B cell (primary cell): ENCODE measurements at regions not wholly inside any gene's neighbourhood (a gene's known extent, or its start where the extent isn't known, plus 50 kb on each side); places are given as distances from the start of the nearest gene placed in this dataset.
"Not testable (repeated sequence)": the region's sequence is repeated elsewhere in the genome, so short reads cannot be mapped to it uniquely, and the experiment has no call there.

ENCODE experiments used
- ATAC-seq: fragments of 200-7000 bp; cut with Tn5 transposase; one replicate; pipeline ENCODE4 v1.10.0; 2021; ENCODE audit warnings: low read depth, mild to moderate bottlenecking, moderate number of reproducible peaks, moderate library complexity
- CTCF ChIA-PET: fragments of 350-600 bp; sonication (Branson Sonifier 250); formaldehyde crosslinking; loops from one replicate; lab custom pipeline; 2021; ENCODE audit warnings: antibody characterized with exemption, inconsistent platforms; lab: Charles Lee
- POLR2A ChIA-PET: fragments of 350-600 bp; sonication (Branson Sonifier 250); formaldehyde crosslinking; loops from one replicate; lab custom pipeline; 2021; ENCODE audit warnings: antibody characterized with exemption; lab: Charles Lee
- DNase-seq: peaks from one replicate; pipeline ENCODE4 v3.0.0; 2013
- H2AFZ ChIP-seq: 2 replicates; pipeline ENCODE4 v1.6.1; 2012; ENCODE audit warnings: mild to moderate bottlenecking, low read depth, low read length; ENCODE audit not compliant: insufficient read depth, poor library complexity, severe bottlenecking
- H3K27ac ChIP-seq, 2 donors: 1 replicate in 1 of 2; 2 replicates in 1 of 2; pipeline ENCODE4 v1.5.1; 2012 to 2013; ENCODE audit warnings: low read length in 2 of 2, mild to moderate bottlenecking in 2 of 2, moderate library complexity in 1 of 2
- H3K27me3 ChIP-seq, 4 experiments: fragments of 200-600 bp in 1 of 4; sonication (generic) in 1 of 4; replicated peaks in 1 of 4; 1 replicate in 2 of 4; 2 replicates in 2 of 4; pipeline versions ENCODE4 v1.6.1 to v1.7.0; 2013 to 2016; ENCODE audit warnings: low read length in 3 of 4, mild to moderate bottlenecking in 2 of 4, mixed read lengths in 1 of 4, moderate library complexity in 1 of 4; ENCODE audit not compliant: insufficient read depth in 4 of 4, control insufficient read depth in 3 of 4; ENCODE audit errors: control extremely low read depth in 1 of 4
- H3K36me3 ChIP-seq, 2 experiments: replicated peaks in 1 of 2; 1 replicate in 1 of 2; 2 replicates in 1 of 2; pipeline versions ENCODE4 v1.6.1 to v1.7.1; 2013; ENCODE audit warnings: low read length in 1 of 2; ENCODE audit not compliant: insufficient read depth in 2 of 2, control insufficient read depth in 1 of 2; ENCODE audit errors: control extremely low read depth in 1 of 2, extremely low read depth in 1 of 2
- H3K4me1 ChIP-seq, 2 donors: fragments of 200-600 bp in 1 of 2; sonication (generic) in 1 of 2; 1 replicate in 1 of 2; 2 replicates in 1 of 2; pipeline versions ENCODE4 v1.5.1 to v1.6.1; 2013 to 2017; ENCODE audit warnings: low read length in 2 of 2; ENCODE audit not compliant: control insufficient read depth in 2 of 2, insufficient read depth in 2 of 2
- H3K4me2 ChIP-seq: replicated peaks from 2 replicates; pipeline ENCODE3; 2012; ENCODE audit warnings: mild to moderate bottlenecking, low read depth, low read length; ENCODE audit not compliant: poor library complexity, severe bottlenecking
- H3K4me3 ChIP-seq, 5 experiments: fragments of 200-600 bp in 1 of 5; sonication (generic) in 1 of 5; 1 replicate in 3 of 5; 2 replicates in 2 of 5; pipeline versions ENCODE4 v1.5.1 to v1.7.0; 2011 to 2016; ENCODE audit warnings: low read length in 4 of 5, mild to moderate bottlenecking in 4 of 5, low read depth in 2 of 5, control low read depth in 1 of 5, moderate library complexity in 1 of 5; ENCODE audit not compliant: insufficient read depth in 1 of 5; ENCODE audit errors: control extremely low read depth in 1 of 5, extremely low read depth in 1 of 5
- H3K79me2 ChIP-seq: fragments of 200-600 bp; sonication (generic); one replicate; pipeline ENCODE4 v1.6.0; 2016; ENCODE audit warnings: low read length; ENCODE audit not compliant: control insufficient read depth, insufficient read depth
- H3K9ac ChIP-seq: fragments of 200-600 bp; sonication (generic); 2 replicates; pipeline ENCODE4 v1.6.1; 2017; ENCODE audit warnings: mild to moderate bottlenecking, low read length, moderate library complexity
- H3K9me3 ChIP-seq, 3 donors: one replicate each; pipeline versions ENCODE4 v1.6.1 to v1.7.1; 2013; ENCODE audit warnings: low read length in 2 of 3; ENCODE audit not compliant: control insufficient read depth in 2 of 3, insufficient read depth in 1 of 3; ENCODE audit errors: control extremely low read depth in 1 of 3
- H4K20me1 ChIP-seq: 2 replicates; pipeline ENCODE4 v1.6.0; 2012; ENCODE audit warnings: mild to moderate bottlenecking, low read length; ENCODE audit not compliant: insufficient read depth, control insufficient read depth, poor library complexity, severe bottlenecking
- H3K27ac Mint-ChIP-seq: one replicate; pipeline ENCODE4 v1.8.0; 2021; ENCODE audit warnings: mixed read lengths
- H3K27me3 Mint-ChIP-seq: one replicate; pipeline ENCODE4 v1.8.0; 2021; ENCODE audit warnings: mixed read lengths
- H3K4me1 Mint-ChIP-seq: one replicate; pipeline ENCODE4 v1.8.0; 2021; ENCODE audit warnings: mixed read lengths
- H3K4me3 Mint-ChIP-seq: one replicate; pipeline ENCODE4 v1.8.0; 2021; ENCODE audit warnings: mixed read lengths
- H3K9me3 Mint-ChIP-seq: one replicate; pipeline ENCODE4 v1.8.0; 2022; ENCODE audit warnings: mixed read lengths; ENCODE audit not compliant: insufficient read depth
- CTCF ChIP-seq: fragments of 200-600 bp; IDR thresholded peaks from one replicate; pipeline ENCODE4 v1.8.0; 2022; ENCODE audit warnings: antibody characterized with exemption, mild to moderate bottlenecking
- EZH2 ChIP-seq: IDR thresholded peaks from 2 replicates; pipeline ENCODE4 v1.6.1; 2012; ENCODE audit warnings: borderline replicate concordance, low read depth, mild to moderate bottlenecking, moderate library complexity, low read length; ENCODE audit not compliant: insufficient read depth, poor library complexity, severe bottlenecking
- WGBS: methylation state at CpG from one replicate; pipeline ENCODE4 v1.1.5; 2013; ENCODE audit warnings: missing lambda C conversion rate; ENCODE audit not compliant: insufficient coverage; 5-methylcytosine and 5-hydroxymethylcytosine counted together
- intact Hi-C: fragments of 100-400 bp; cut with micrococcal nuclease; formaldehyde crosslinking; loops from one replicate; pipeline ENCODE4 v1.10.0; 2022

- CTCF ChIA-PET, result no interaction called here
- Mint-ChIP-seq H3K4me3 (no peak overlapping the region), H3K27me3 (peaks cover 4% of the 10 kb centered on the region), H3K27ac (no peak overlapping the region), H3K9me3 (peaks cover 2% of the 10 kb centered on the region), H3K4me1 (no peaks in the 10 kb centered on the region)
- H2AFZ ChIP-seq, result no peak overlapping the region
- no peak for TF ChIP-seq CTCF
- no peak for TF ChIP-seq EZH2
- no peak overlapping the region for H3K9ac ChIP-seq
- intact Hi-C loops, result no loop called here
- no peak overlapping the region for H3K4me2 ChIP-seq
- H3K4me3 ChIP-seq, result no peak overlapping the region
- no peak for DNase-seq
- no peaks in the 10 kb centered on the region for H3K36me3 ChIP-seq
- peaks cover 0 to 13% (median 3%) of the 10 kb centered on the region in 3 donors for H3K9me3 ChIP-seq
- POLR2A ChIA-PET, result no interaction called here
- H3K27ac ChIP-seq, result no peak overlapping the region
- H3K4me1 ChIP-seq, result no peaks in the 10 kb centered on the region
- no peaks in the 10 kb centered on the region for H4K20me1 ChIP-seq
- 86% methylated on average over 1 of the region's 2 CpGs for WGBS
- ATAC-seq, result no peak
- H3K79me2 ChIP-seq, result no peaks in the 10 kb centered on the region
- no peaks in the 10 kb centered on the region for H3K27me3 ChIP-seq
Observed at GRCh38 chr2:44071454-44072046, 75.8 kb upstream of the LRPPRC start.

GRCh38 chr2:44073667-44074066 is 77.9 kb upstream of the LRPPRC start:
- H3K4me2 ChIP-seq, H2AFZ ChIP-seq, H3K4me3 ChIP-seq, H3K27ac Mint-ChIP-seq, intact Hi-C loops, H3K27me3 Mint-ChIP-seq, H4K20me1 ChIP-seq, H3K9ac ChIP-seq, H3K27me3 ChIP-seq, H3K79me2 ChIP-seq, ATAC-seq, H3K9me3 Mint-ChIP-seq, H3K36me3 ChIP-seq, H3K4me3 Mint-ChIP-seq, H3K27ac ChIP-seq, H3K4me1 ChIP-seq, POLR2A ChIA-PET, H3K9me3 ChIP-seq, DNase-seq, H3K4me1 Mint-ChIP-seq: not testable (repeated sequence)
- CTCF ChIA-PET, result interaction anchor here (0.6 to 1.5 kb wide), 2 partner anchors 30 to 117 kb away, joined by 3 read pairs; no protein-coding TSS in a partner anchor
- WGBS, result 100% methylated on average over 1 of the region's 3 CpGs

GRCh38 chr2:44074795-44075194 is 79.0 kb upstream of the LRPPRC start:
- H3K79me2 ChIP-seq, H4K20me1 ChIP-seq, H3K27me3 ChIP-seq, H2AFZ ChIP-seq, H3K27ac Mint-ChIP-seq, DNase-seq, H3K4me3 Mint-ChIP-seq, H3K4me2 ChIP-seq, POLR2A ChIA-PET, H3K4me1 Mint-ChIP-seq, H3K9ac ChIP-seq, H3K4me3 ChIP-seq, H3K27ac ChIP-seq, ATAC-seq, H3K36me3 ChIP-seq, H3K9me3 ChIP-seq, intact Hi-C loops, H3K9me3 Mint-ChIP-seq, H3K4me1 ChIP-seq, H3K27me3 Mint-ChIP-seq: not testable (repeated sequence)
- CTCF ChIA-PET, result interaction anchor here (0.6 kb wide), 1 partner anchor 1180 kb away, joined by 3 read pairs; no protein-coding TSS in a partner anchor
- WGBS, result 93% methylated on average over 3 of the region's 10 CpGs
